Duodenal mucosa (tissue), 2 donors: ENCODE measurements at regions not wholly inside any gene's neighbourhood (a gene's known extent, or its start where the extent isn't known, plus 50 kb on each side); places are given as distances from the start of the nearest gene placed in this dataset.
A peak's percentile ranks its signal among the peaks of the same experiment; 100 is the strongest.

Source experiments
- H3K27ac ChIP-seq: one replicate; pipeline ENCODE4 v1.7.0; 2013; ENCODE audit warnings: low read depth, low read length
- H3K27me3 ChIP-seq, 2 donors: one replicate each; pipeline ENCODE4 v1.7.0; 2013; ENCODE audit warnings: low read length in 2 of 2, control low read depth in 1 of 2; ENCODE audit not compliant: insufficient read depth in 2 of 2, control insufficient read depth in 1 of 2
- H3K36me3 ChIP-seq, 2 donors: one replicate each; pipeline ENCODE4 v1.7.0; 2013; ENCODE audit warnings: low read length in 2 of 2, control low read depth in 1 of 2; ENCODE audit not compliant: insufficient read depth in 2 of 2, control insufficient read depth in 1 of 2
- H3K4me1 ChIP-seq, 2 donors: one replicate each; pipeline ENCODE4 v1.7.0; 2013; ENCODE audit warnings: low read length in 2 of 2, control low read depth in 1 of 2; ENCODE audit not compliant: insufficient read depth in 2 of 2, control insufficient read depth in 1 of 2
- H3K4me3 ChIP-seq, 2 donors: one replicate each; pipeline ENCODE4 v1.7.0; 2013; ENCODE audit warnings: low read length in 2 of 2, low read depth in 1 of 2
- H3K9ac ChIP-seq, 2 donors: one replicate each; pipeline ENCODE4 v1.7.0; 2013; ENCODE audit warnings: low read length in 2 of 2, low read depth in 1 of 2
- H3K9me3 ChIP-seq, 2 donors: one replicate each; pipeline ENCODE4 v1.7.0; 2013; ENCODE audit warnings: low read length in 2 of 2, control low read depth in 1 of 2; ENCODE audit not compliant: control insufficient read depth in 1 of 2

GRCh38 chr13:81446441-81446840 lies 1105.5 kb upstream of the SPRY2 start:
- no peaks in the 10 kb centered on the region for H3K36me3 ChIP-seq
- no peak overlapping the region for H3K4me3 ChIP-seq
- H3K9me3 ChIP-seq = no peaks in the 10 kb centered on the region
- H3K9ac ChIP-seq = no peak overlapping the region
- no peaks in the 10 kb centered on the region for H3K27me3 ChIP-seq
- no peak overlapping the region for H3K27ac ChIP-seq
- H3K4me1 ChIP-seq = no peaks in the 10 kb centered on the region

DNA sequence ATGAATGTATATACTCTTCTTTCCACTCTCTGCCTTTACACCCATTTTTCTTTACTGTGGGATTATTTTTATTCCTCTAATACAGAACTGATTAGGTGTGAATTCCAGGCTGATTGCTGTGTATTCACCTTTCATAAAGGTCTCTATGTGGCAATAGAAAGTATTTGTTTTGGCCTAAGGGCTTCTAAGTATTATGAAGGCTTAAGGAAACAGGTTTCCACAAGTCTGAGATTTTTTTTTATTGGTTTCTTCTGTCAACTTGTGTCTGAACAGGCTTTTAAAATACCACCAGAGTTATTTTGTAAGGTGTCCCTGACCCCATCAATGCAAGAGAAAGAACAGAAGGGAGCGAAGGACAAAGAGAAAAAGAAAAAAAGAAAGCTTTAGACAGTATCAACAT lies 1102.0 kb upstream of the SPRY2 start:
- Histone ChIP-seq H3K36me3 (no peaks in the 10 kb centered on the region), H3K9ac (no peak overlapping the region), H3K4me1 (no peaks in the 10 kb centered on the region), H3K4me3 (no peak overlapping the region), H3K27ac (no peak overlapping the region), H3K9me3 (no peaks in the 10 kb centered on the region), H3K27me3 (no peaks in the 10 kb centered on the region)

DNA sequence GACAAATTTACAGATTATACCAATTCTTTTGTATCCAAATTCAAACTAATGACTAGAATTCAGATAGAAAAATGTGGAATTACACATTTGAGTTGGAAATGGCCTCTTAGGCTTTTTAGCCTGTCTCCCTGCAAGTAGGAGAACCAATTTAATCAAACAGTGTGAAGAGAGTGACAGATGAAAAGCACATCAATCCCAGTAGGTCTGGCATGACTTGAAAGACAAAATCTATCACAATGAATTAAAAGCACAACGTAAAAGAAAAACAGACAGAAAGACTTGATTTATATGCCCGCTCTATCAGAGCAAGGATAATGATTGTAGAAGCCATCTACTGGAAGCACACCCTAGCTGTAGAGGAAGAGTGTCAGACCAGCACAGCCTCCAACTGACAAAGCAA lies 1084.4 kb upstream of the SPRY2 start:
- Histone ChIP-seq H3K9ac (no peak overlapping the region), H3K27ac (no peak overlapping the region), H3K4me1 (no peaks in the 10 kb centered on the region), H3K4me3 (no peak overlapping the region), H3K27me3 (no peaks in the 10 kb centered on the region), H3K9me3 (no peaks in the 10 kb centered on the region), H3K36me3 (no peaks in the 10 kb centered on the region)

DNA sequence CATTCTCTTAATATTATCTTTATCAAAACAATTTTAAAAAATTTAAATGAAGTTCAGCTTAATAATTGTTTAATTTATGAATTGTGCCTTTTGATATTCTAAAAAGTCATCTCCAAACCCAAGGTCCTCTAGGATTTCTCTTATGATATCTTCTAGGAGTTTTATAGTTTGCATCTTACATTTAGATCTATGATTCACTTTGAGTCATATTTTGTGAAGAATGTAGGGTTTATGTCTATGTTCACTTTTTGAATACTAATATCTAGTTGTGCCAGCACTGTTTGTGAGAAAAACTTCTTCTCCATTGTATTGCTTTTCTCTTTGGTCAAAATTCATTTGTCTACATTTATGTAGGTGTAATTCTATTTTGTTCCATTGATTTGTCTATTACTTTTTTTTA lies 1068.4 kb upstream of the SPRY2 start:
- Histone ChIP-seq H3K9me3 (no peaks in the 10 kb centered on the region), H3K36me3 (no peaks in the 10 kb centered on the region), H3K9ac (no peak overlapping the region), H3K4me1 (no peaks in the 10 kb centered on the region), H3K27me3 (no peaks in the 10 kb centered on the region), H3K4me3 (no peak overlapping the region), H3K27ac (no peak overlapping the region)

GRCh38 chr13:81408647-81409046 lies 1067.7 kb upstream of the SPRY2 start:
- no peak overlapping the region for H3K4me3 ChIP-seq
- no peaks in the 10 kb centered on the region for H3K9me3 ChIP-seq
- no peaks in the 10 kb centered on the region for H3K4me1 ChIP-seq
- no peaks in the 10 kb centered on the region for H3K27me3 ChIP-seq
- H3K27ac ChIP-seq = no peak overlapping the region
- no peak overlapping the region for H3K9ac ChIP-seq
- H3K36me3 ChIP-seq = no peaks in the 10 kb centered on the region

DNA sequence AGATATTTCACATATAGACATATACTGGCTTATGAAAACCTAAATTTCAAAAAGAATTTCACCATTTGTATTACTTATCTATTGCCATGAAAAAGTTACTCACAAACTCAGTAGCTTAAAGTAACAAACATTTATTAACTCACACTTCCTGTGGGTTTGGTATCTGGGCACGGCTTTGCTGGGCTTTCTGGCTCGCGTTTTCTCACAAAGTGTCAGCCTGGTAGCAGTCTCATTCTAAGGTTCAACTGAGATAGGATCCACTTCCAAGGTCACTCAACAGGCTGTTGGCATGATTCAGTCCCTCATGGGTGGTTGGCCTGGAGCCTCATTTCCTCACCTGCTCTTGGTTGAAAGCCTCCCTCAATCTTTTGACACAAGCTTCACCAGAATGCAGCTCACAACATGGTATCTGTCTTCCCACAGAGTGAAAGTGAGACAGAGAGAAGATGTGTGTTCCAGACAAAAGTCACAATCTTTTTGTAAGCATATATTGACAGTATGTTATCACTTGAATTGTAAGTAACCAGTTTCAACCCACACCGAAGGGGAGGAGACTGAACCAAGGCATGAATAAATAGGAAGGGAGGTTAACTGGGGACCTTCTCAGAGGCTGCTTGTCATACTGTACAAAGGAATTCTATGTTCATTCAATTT lies 1065.8 kb upstream of the SPRY2 start:
- no peaks in the 10 kb centered on the region for H3K27me3 ChIP-seq

GRCh38 chr13:81406022-81406421 lies 1065.1 kb upstream of the SPRY2 start:
- Histone ChIP-seq H3K4me3 (no peak overlapping the region), H3K27ac (no peak overlapping the region), H3K9me3 (no peaks in the 10 kb centered on the region), H3K4me1 (no peaks in the 10 kb centered on the region), H3K9ac (no peak overlapping the region), H3K27me3 (no peaks in the 10 kb centered on the region), H3K36me3 (no peaks in the 10 kb centered on the region)

More for the DNA sequence above, 1065.8 kb upstream of the SPRY2 start:
- Histone ChIP-seq H3K9me3 (no peaks in the 10 kb centered on the region), H3K4me1 (no peaks in the 10 kb centered on the region), H3K4me3 (no peak overlapping the region), H3K36me3 (no peaks in the 10 kb centered on the region), H3K27ac (no peak overlapping the region), H3K9ac (no peak overlapping the region)

- Histone ChIP-seq H3K9ac (no peak overlapping the region), H3K4me1 (peaks cover 4 to 9% of the 10 kb centered on the region in 2 donors), H3K27me3 (no peaks in the 10 kb centered on the region), H3K36me3 (no peaks in the 10 kb centered on the region), H3K27ac (no peak overlapping the region), H3K4me3 (no peak overlapping the region), H3K9me3 (no peaks in the 10 kb centered on the region)
Observed at GRCh38 chr13:81396192-81396591, 1055.3 kb upstream of the SPRY2 start.

DNA sequence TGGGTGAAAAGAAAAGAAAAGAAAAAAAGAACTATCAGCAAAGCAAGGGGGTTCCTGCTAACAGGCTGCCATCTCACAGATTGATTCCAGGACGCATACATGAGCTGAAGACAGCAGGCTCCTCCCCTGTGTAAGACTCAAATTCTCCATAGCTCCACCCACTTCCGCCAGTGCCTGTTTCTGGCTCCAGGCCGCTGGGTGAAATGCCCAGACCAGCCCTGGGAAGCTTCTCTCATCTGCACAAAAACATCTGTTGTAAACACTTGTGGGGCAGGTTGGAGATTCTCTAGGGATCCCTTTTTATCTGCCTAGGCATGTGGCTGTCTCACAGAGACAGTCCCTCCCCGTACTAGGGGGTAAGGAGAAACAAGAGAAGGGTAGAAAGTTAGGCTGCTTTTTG lies 1054.4 kb upstream of the SPRY2 start:
- peak overlapping the region in 1 of 2 donors; percentile 28 for H3K4me3 ChIP-seq
- H3K4me1 ChIP-seq = peaks cover 4 to 9% of the 10 kb centered on the region in 2 donors
- H3K9ac ChIP-seq = no peak overlapping the region
- H3K9me3 ChIP-seq = no peaks in the 10 kb centered on the region
- no peak overlapping the region for H3K27ac ChIP-seq
- H3K27me3 ChIP-seq = no peaks in the 10 kb centered on the region
- no peaks in the 10 kb centered on the region for H3K36me3 ChIP-seq

DNA sequence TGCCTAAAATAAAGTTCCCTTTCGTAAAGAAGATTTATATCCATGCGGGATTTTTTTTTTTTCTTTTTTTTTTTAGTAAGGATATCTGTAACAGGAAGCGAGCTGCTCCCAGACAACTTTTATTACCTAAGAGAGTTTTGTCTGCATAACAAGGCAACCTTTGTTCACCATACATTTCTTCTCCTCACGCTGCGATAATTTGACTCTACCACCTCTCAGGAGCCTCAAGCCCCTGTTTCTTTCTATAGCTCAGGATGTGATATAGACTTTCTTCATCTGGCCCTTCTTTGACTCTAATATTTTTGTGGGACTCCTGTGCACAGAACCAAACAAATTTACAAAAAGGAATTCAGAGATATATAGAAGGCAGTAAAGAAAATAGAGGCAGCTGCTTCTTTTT lies 1053.7 kb upstream of the SPRY2 start:
- H3K9me3 ChIP-seq = no peaks in the 10 kb centered on the region
- H3K9ac ChIP-seq = no peak overlapping the region
- peaks cover 4 to 9% of the 10 kb centered on the region in 2 donors for H3K4me1 ChIP-seq
- no peaks in the 10 kb centered on the region for H3K27me3 ChIP-seq
- H3K4me3 ChIP-seq = no peak overlapping the region
- no peak overlapping the region for H3K27ac ChIP-seq
- no peaks in the 10 kb centered on the region for H3K36me3 ChIP-seq

GRCh38 chr13:81393721-81394120 lies 1052.8 kb upstream of the SPRY2 start:
- H3K4me1 ChIP-seq = peaks cover 4 to 9% of the 10 kb centered on the region in 2 donors
- H3K9ac ChIP-seq = no peak overlapping the region
- H3K9me3 ChIP-seq = no peaks in the 10 kb centered on the region
- no peaks in the 10 kb centered on the region for H3K27me3 ChIP-seq
- no peak overlapping the region for H3K4me3 ChIP-seq
- no peaks in the 10 kb centered on the region for H3K36me3 ChIP-seq
- no peak overlapping the region for H3K27ac ChIP-seq
